ENCODE measurements at regions not wholly inside any gene's neighbourhood (a gene's known extent, or its start where the extent isn't known, plus 50 kb on each side); places are given as distances from the start of the nearest gene placed in this dataset.
"Not testable (repeated sequence)": the region's sequence is repeated elsewhere in the genome, so short reads cannot be mapped to it uniquely, and the experiment has no call there.

GRCh38 chr3:144840866-144841265, 869.2 kb downstream of the DIPK2A start:
- DNase-seq = peak; percentile 11

- DNase-seq = no peak
Measured at GRCh38 chr3:144843099-144843498, 871.5 kb downstream of the DIPK2A start.

- DNase-seq = no peak
Measured at GRCh38 chr3:144852999-144853398, 881.4 kb downstream of the DIPK2A start.

- DNase-seq = not testable (repeated sequence)
Measured at GRCh38 chr3:144854020-144854419, 882.4 kb downstream of the DIPK2A start.

GRCh38 chr3:144859161-144859560, 887.5 kb downstream of the DIPK2A start:
- DNase-seq = no peak

- no peak for DNase-seq
Measured at GRCh38 chr3:144864646-144865045, 893.0 kb downstream of the DIPK2A start.

GRCh38 chr3:144865948-144866347, 894.3 kb downstream of the DIPK2A start:
- DNase-seq = no peak

GRCh38 chr3:144866476-144866875, 894.9 kb downstream of the DIPK2A start:
- DNase-seq = peak; percentile 68

GRCh38 chr3:144868506-144868905, 896.9 kb downstream of the DIPK2A start:
- peak; percentile 17 for DNase-seq

- no peak for DNase-seq
Measured at GRCh38 chr3:144873066-144873465, 901.4 kb downstream of the DIPK2A start.

GRCh38 chr3:144875211-144875610, 903.6 kb downstream of the DIPK2A start:
- no peak for DNase-seq

GRCh38 chr3:144877356-144877755, 905.7 kb downstream of the DIPK2A start:
- no peak for DNase-seq

- no peak for DNase-seq
Measured at GRCh38 chr3:144879701-144880100, 908.1 kb downstream of the DIPK2A start.

- DNase-seq = no peak
Measured at GRCh38 chr3:144893980-144894379, 922.4 kb downstream of the DIPK2A start.

GRCh38 chr3:144894576-144894975, 923.0 kb downstream of the DIPK2A start:
- no peak for DNase-seq

GRCh38 chr3:144900366-144900765, 928.7 kb downstream of the DIPK2A start:
- DNase-seq = no peak

GRCh38 chr3:144907581-144907980, 936.0 kb downstream of the DIPK2A start:
- DNase-seq = not testable (repeated sequence)

GRCh38 chr3:144912968-144913367, 941.3 kb downstream of the DIPK2A start:
- no peak for DNase-seq

GRCh38 chr3:144915202-144915601, 943.6 kb downstream of the DIPK2A start:
- DNase-seq = no peak

GRCh38 chr3:144921710-144922109, 950.1 kb downstream of the DIPK2A start:
- DNase-seq = no peak

GRCh38 chr3:144923046-144923775, 951.6 kb downstream of the DIPK2A start:
- no peak for DNase-seq

- no peak for DNase-seq
Measured at GRCh38 chr3:144930431-144930830, 958.8 kb downstream of the DIPK2A start.

GRCh38 chr3:144931590-144931989, 960.0 kb downstream of the DIPK2A start:
- DNase-seq = no peak

GRCh38 chr3:144942093-144942837, 970.6 kb downstream of the DIPK2A start:
- DNase-seq = no peak

Measured in fibroblast of skin of back (primary cell).